Jurkat, Clone E6-1 (cell line): ENCODE measurements at regions not wholly inside any gene's neighbourhood (a gene's known extent, or its start where the extent isn't known, plus 50 kb on each side); places are given as distances from the start of the nearest gene placed in this dataset.

Source experiments
- DNase-seq: peaks from one replicate; pipeline ENCODE4 v3.0.0-alpha.2; 2011; ENCODE audit warnings: low read depth, low spot score
- H3K4me3 ChIP-seq: 2 replicates; pipeline ENCODE4 v1.5.1; 2011; ENCODE audit warnings: mild to moderate bottlenecking, low read length, control low read depth, moderate library complexity

- no peak overlapping the region for H3K4me3 ChIP-seq
- no peak for DNase-seq
Observed at GRCh38 chr13:107838588-107839161, 376.7 kb downstream of the LIG4 start.

- no peak overlapping the region for H3K4me3 ChIP-seq
- DNase-seq, result no peak
Observed at GRCh38 chr13:107836685-107837084, 378.7 kb downstream of the LIG4 start.

GRCh38 chr13:107835339-107836018, 379.9 kb downstream of the LIG4 start:
- no peak overlapping the region for H3K4me3 ChIP-seq
- DNase-seq, result no peak

GRCh38 chr13:107834717-107835116, 380.6 kb downstream of the LIG4 start:
- no peak for DNase-seq
- no peak overlapping the region for H3K4me3 ChIP-seq

- no peak overlapping the region for H3K4me3 ChIP-seq
Observed at GRCh38 chr13:107834281-107834680, 381.1 kb downstream of the LIG4 start.

GRCh38 chr13:107832500-107833100, 382.7 kb downstream of the LIG4 start:
- no peak for DNase-seq
- no peak overlapping the region for H3K4me3 ChIP-seq

More at GRCh38 chr13:107834281-107834680, 381.1 kb downstream of the LIG4 start:
- no peak for DNase-seq

- DNase-seq, result no peak
- H3K4me3 ChIP-seq, result no peak overlapping the region
Observed at GRCh38 chr13:107830804-107831203, 384.5 kb downstream of the LIG4 start.

GRCh38 chr13:107827840-107828549, 387.3 kb downstream of the LIG4 start:
- no peak for DNase-seq
- H3K4me3 ChIP-seq, result no peak overlapping the region

- DNase-seq, result no peak
- H3K4me3 ChIP-seq, result no peak overlapping the region
Observed at GRCh38 chr13:107824635-107825034, 390.7 kb downstream of the LIG4 start.

- H3K4me3 ChIP-seq, result no peak overlapping the region
- no peak for DNase-seq
Observed at GRCh38 chr13:107822006-107822405, 393.3 kb downstream of the LIG4 start.

GRCh38 chr13:107821492-107821891, 393.8 kb downstream of the LIG4 start:
- no peak overlapping the region for H3K4me3 ChIP-seq
- DNase-seq, result no peak

- no peak overlapping the region for H3K4me3 ChIP-seq
- DNase-seq, result no peak
Observed at GRCh38 chr13:107819071-107819470, 396.3 kb downstream of the LIG4 start.

GRCh38 chr13:107817647-107818287, 397.6 kb downstream of the LIG4 start:
- no peak for DNase-seq
- H3K4me3 ChIP-seq, result no peak overlapping the region

GRCh38 chr13:107812014-107812412, 403.3 kb downstream of the LIG4 start:
- no peak overlapping the region for H3K4me3 ChIP-seq
- no peak for DNase-seq

GRCh38 chr13:107811233-107812013, 403.9 kb downstream of the LIG4 start:
- no peak overlapping the region for H3K4me3 ChIP-seq
- no peak for DNase-seq

GRCh38 chr13:107809125-107809524, 406.2 kb downstream of the LIG4 start:
- H3K4me3 ChIP-seq, result no peak overlapping the region
- no peak for DNase-seq

- DNase-seq, result no peak
- no peak overlapping the region for H3K4me3 ChIP-seq
Observed at GRCh38 chr13:107808389-107808788, 406.9 kb downstream of the LIG4 start.

GRCh38 chr13:107807306-107808073, 407.8 kb downstream of the LIG4 start:
- H3K4me3 ChIP-seq, result no peak overlapping the region
- no peak for DNase-seq
